A673 (cell line): ENCODE measurements at regions not wholly inside any gene's neighbourhood (a gene's known extent, or its start where the extent isn't known, plus 50 kb on each side); places are given as distances from the start of the nearest gene placed in this dataset.
A peak's percentile ranks its signal among the peaks of the same experiment; 100 is the strongest.

ENCODE experiments used
- BruUV-seq: library from RNA; stranded (reverse); fragments of 400-500 nt; replicated peaks from 2 replicates; lab custom pipeline; 2021; lab: Mats Ljungman, UMichigan
- CTCF ChIA-PET: fragments of 300-600 bp; sonication (Branson Sonifier 250); formaldehyde crosslinking; loops from one replicate; lab custom pipeline; 2022; ENCODE audit warnings: antibody characterized with exemption; lab: Charles Lee
- POLR2A ChIA-PET: fragments of 300-600 bp; sonication (Branson Sonifier 250); formaldehyde crosslinking; loops from one replicate; lab custom pipeline; 2022; ENCODE audit warnings: antibody characterized with exemption; ENCODE audit not compliant: low non-redundant PET; lab: Charles Lee
- DNase-seq: peaks from one replicate; pipeline ENCODE4 v3.0.0-alpha.2; 2015; ENCODE audit warnings: low spot score
- H3K27ac ChIP-seq: fragments of 200-600 bp; sonication (generic); 2 replicates; pipeline ENCODE4 v1.5.1; 2016; ENCODE audit warnings: mixed run types, low read depth, mild to moderate bottlenecking, mixed read lengths, antibody characterized with exemption, low read length; ENCODE audit not compliant: poor library complexity, severe bottlenecking
- H3K27me3 ChIP-seq: fragments of 200-600 bp; sonication (generic); replicated peaks from 2 replicates; pipeline ENCODE4 v1.6.1; 2017; ENCODE audit warnings: mixed run types, low read depth, mild to moderate bottlenecking, mixed read lengths, antibody characterized with exemption, low read length; ENCODE audit not compliant: insufficient read depth, poor library complexity
- H3K36me3 ChIP-seq: fragments of 200-600 bp; sonication (generic); 2 replicates; pipeline ENCODE4 v1.6.1; 2016; ENCODE audit warnings: mixed run types, mild to moderate bottlenecking, mixed read lengths, antibody characterized with exemption, low read length; ENCODE audit not compliant: insufficient read depth, poor library complexity, severe bottlenecking
- H3K4me1 ChIP-seq: fragments of 200-600 bp; sonication (generic); 2 replicates; pipeline ENCODE4 v1.6.1; 2017; ENCODE audit warnings: mixed run types, mild to moderate bottlenecking, mixed read lengths, antibody characterized with exemption, low read length; ENCODE audit not compliant: insufficient read depth, poor library complexity, severe bottlenecking
- H3K4me3 ChIP-seq: fragments of 200-600 bp; sonication (generic); 2 replicates; pipeline ENCODE4 v1.5.1; 2016; ENCODE audit warnings: low read depth, mixed run types, mild to moderate bottlenecking, mixed read lengths, low read length; ENCODE audit not compliant: poor library complexity, severe bottlenecking
- H3K9me3 ChIP-seq: fragments of 200-600 bp; sonication (generic); 2 replicates; pipeline ENCODE4 v1.6.1; 2016; ENCODE audit warnings: mixed run types, low read depth, mild to moderate bottlenecking, mixed read lengths, antibody characterized with exemption, low read length; ENCODE audit not compliant: poor library complexity, severe bottlenecking
- CTCF ChIP-seq: fragments of 300-800, 200-600 bp; sonication (generic); conservative IDR thresholded peaks from 2 replicates; pipeline ENCODE4 v1.5.1; 2017; ENCODE audit warnings: low read depth, mild to moderate bottlenecking, antibody characterized with exemption, low read length, moderate library complexity, mixed read lengths
- EZH2 ChIP-seq: fragments of 200-600 bp; sonication (generic); IDR thresholded peaks from 2 replicates; pipeline ENCODE4 v1.6.1; 2017; ENCODE audit warnings: borderline replicate concordance, low read depth, mild to moderate bottlenecking, mixed read lengths, antibody characterized with exemption, low read length; ENCODE audit not compliant: poor library complexity, severe bottlenecking
- intact Hi-C: fragments of 100-400 bp; cut with micrococcal nuclease; formaldehyde crosslinking; loops from one replicate; pipeline ENCODE4 v1.10.0; 2022; ENCODE audit not compliant: unreplicated experiment

GRCh38 chr6:14209000-14209399 lies 91.4 kb downstream of the CD83 start:
- BruUV-seq = no TSS peak
- TF ChIP-seq CTCF (no peak), EZH2 (no peak)
- H3K9me3 ChIP-seq = no peaks in the 10 kb centered on the region
- H3K36me3 ChIP-seq = no peaks in the 10 kb centered on the region
- H3K4me3 ChIP-seq = no peak overlapping the region
- intact Hi-C loops = no loop called here
- peak overlapping the region; percentile 17 for H3K27ac ChIP-seq
- ChIA-PET POLR2A (interaction anchor here (0.6 kb wide), 1 partner anchor 19 kb away, joined by 4 read pairs; no protein-coding TSS in a partner anchor), CTCF (no interaction called here)
- DNase-seq = peak; percentile 51
- H3K4me1 ChIP-seq = peaks cover 43% of the 10 kb centered on the region
- no peaks in the 10 kb centered on the region for H3K27me3 ChIP-seq

GRCh38 chr6:14210077-14210476 lies 92.5 kb downstream of the CD83 start:
- Histone ChIP-seq H3K27me3 (no peaks in the 10 kb centered on the region), H3K27ac (peak overlapping the region; percentile 90), H3K9me3 (no peaks in the 10 kb centered on the region), H3K4me3 (peak overlapping the region; percentile 54), H3K36me3 (no peaks in the 10 kb centered on the region), H3K4me1 (peaks cover 43% of the 10 kb centered on the region)
- DNase-seq = no peak
- no peak for TF ChIP-seq EZH2
- no peak for TF ChIP-seq CTCF
- CTCF ChIA-PET = no interaction called here
- POLR2A ChIA-PET = no interaction called here
- no TSS peak for BruUV-seq
- intact Hi-C loops = loop anchor here (2.0 to 10.0 kb wide), 6 partner anchors 287 to 1415 kb away; no protein-coding TSS in a partner anchor

GRCh38 chr6:14210663-14211561 lies 93.3 kb downstream of the CD83 start:
- CTCF ChIA-PET = no interaction called here
- TF ChIP-seq EZH2 (no peak), CTCF (peak; percentile 47; the same call in 1 of the 2 replicates)
- POLR2A ChIA-PET = no interaction called here
- TSS peak; percentile 87 for BruUV-seq
- Histone ChIP-seq H3K36me3 (no peaks in the 10 kb centered on the region), H3K9me3 (no peaks in the 10 kb centered on the region), H3K4me3 (peak overlapping the region; percentile 54), H3K27ac (peak overlapping the region; percentile 91), H3K4me1 (peaks cover 38% of the 10 kb centered on the region), H3K27me3 (no peaks in the 10 kb centered on the region)
- DNase-seq = peak; percentile 96
- intact Hi-C loops = loop anchor here (1.0 to 10.0 kb wide), 7 partner anchors 171 to 1414 kb away; no protein-coding TSS in a partner anchor
